ENCODE measurements at regions not wholly inside any gene's neighbourhood (a gene's known extent, or its start where the extent isn't known, plus 50 kb on each side); places are given as distances from the start of the nearest gene placed in this dataset.

- no peaks in the 10 kb centered on the region for H3K27me3 ChIP-seq (ENCODE audit: control insufficient read depth in 2 of 2, insufficient read depth in 2 of 2, low read length in 2 of 2)
- TF ChIP-seq, protein P1, sequence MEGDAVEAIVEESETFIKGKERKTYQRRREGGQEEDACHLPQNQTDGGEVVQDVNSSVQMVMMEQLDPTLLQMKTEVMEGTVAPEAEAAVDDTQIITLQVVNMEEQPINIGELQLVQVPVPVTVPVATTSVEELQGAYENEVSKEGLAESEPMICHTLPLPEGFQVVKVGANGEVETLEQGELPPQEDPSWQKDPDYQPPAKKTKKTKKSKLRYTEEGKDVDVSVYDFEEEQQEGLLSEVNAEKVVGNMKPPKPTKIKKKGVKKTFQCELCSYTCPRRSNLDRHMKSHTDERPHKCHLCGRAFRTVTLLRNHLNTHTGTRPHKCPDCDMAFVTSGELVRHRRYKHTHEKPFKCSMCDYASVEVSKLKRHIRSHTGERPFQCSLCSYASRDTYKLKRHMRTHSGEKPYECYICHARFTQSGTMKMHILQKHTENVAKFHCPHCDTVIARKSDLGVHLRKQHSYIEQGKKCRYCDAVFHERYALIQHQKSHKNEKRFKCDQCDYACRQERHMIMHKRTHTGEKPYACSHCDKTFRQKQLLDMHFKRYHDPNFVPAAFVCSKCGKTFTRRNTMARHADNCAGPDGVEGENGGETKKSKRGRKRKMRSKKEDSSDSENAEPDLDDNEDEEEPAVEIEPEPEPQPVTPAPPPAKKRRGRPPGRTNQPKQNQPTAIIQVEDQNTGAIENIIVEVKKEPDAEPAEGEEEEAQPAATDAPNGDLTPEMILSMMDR (IDR thresholded peaks at IDR 0.05) = no peak
- no peak for DNase-seq
- Mint-ChIP-seq H3K27ac (no peak overlapping the region), H3K4me1 (peaks cover 26% of the 10 kb centered on the region), H3K36me3 (peaks cover 0 to 3% of the 10 kb centered on the region in 2 donors), H3K27me3 (ENCODE audit: low read depth in 3 of 3) (peaks cover 0 to 1% (median 0%) of the 10 kb centered on the region in 3 donors), H3K9me3 (peaks cover 18 to 32% (median 26%) of the 10 kb centered on the region in 7 donors), H3K4me3 (no peak overlapping the region)
- no peak overlapping the region for H2AFZ ChIP-seq (ENCODE audit: insufficient read depth, low read depth, low read length, poor library complexity, severe bottlenecking)
- no peak overlapping the region for H3K4me2 ChIP-seq (replicated peaks; ENCODE audit: extremely low read depth, low read length, poor library complexity, severe bottlenecking)
- H3K36me3 ChIP-seq (replicated peaks in 1 of 2; ENCODE audit: control insufficient read depth in 1 of 2, insufficient read depth in 2 of 2, low read length in 2 of 2) = no peaks in the 10 kb centered on the region
- H3K79me2 ChIP-seq (ENCODE audit: insufficient read depth, low read length) = no peaks in the 10 kb centered on the region
- H3K4me1 ChIP-seq (ENCODE audit: control insufficient read depth in 1 of 2, insufficient read depth in 2 of 2, low read length in 2 of 2) = peaks cover 21 to 24% of the 10 kb centered on the region in 2 donors
- H3K4me3 ChIP-seq (replicated peaks in 1 of 3; ENCODE audit: low read depth in 2 of 3, low read length in 3 of 3) = no peak overlapping the region
- H3K9ac ChIP-seq (ENCODE audit: insufficient read depth, low read length, poor library complexity, severe bottlenecking) = no peak overlapping the region
- H3K27ac ChIP-seq (ENCODE audit: low read depth in 1 of 2, low read length in 2 of 2) = no peak overlapping the region
- intact Hi-C loops (cut with micrococcal nuclease) = no loop called here
- H3K9me3 ChIP-seq (replicated peaks in 1 of 2; ENCODE audit: control insufficient read depth in 1 of 2, insufficient read depth in 1 of 2, low read length in 2 of 2) = peaks cover 25% of the 10 kb centered on the region in 2 donors
- H4K20me1 ChIP-seq (ENCODE audit: insufficient read depth, low read length) = no peaks in the 10 kb centered on the region
Observed at GRCh38 chr12:116646901-116647300, 87.7 kb downstream of the MAP1LC3B2 start.

- H3K9ac ChIP-seq (ENCODE audit: insufficient read depth, low read length, poor library complexity, severe bottlenecking) = no peak overlapping the region
- no peak overlapping the region for H3K4me3 Mint-ChIP-seq
- no peak overlapping the region for H3K27ac ChIP-seq (ENCODE audit: low read depth in 1 of 2, low read length in 2 of 2)
- H3K4me2 ChIP-seq (replicated peaks; ENCODE audit: extremely low read depth, low read length, poor library complexity, severe bottlenecking) = no peak overlapping the region
- peaks cover 0 to 3% of the 10 kb centered on the region in 2 donors for H3K36me3 Mint-ChIP-seq
- peaks cover 11 to 21% (median 15%) of the 10 kb centered on the region in 7 donors for H3K9me3 Mint-ChIP-seq
- no peaks in the 10 kb centered on the region for H3K36me3 ChIP-seq (replicated peaks in 1 of 2; ENCODE audit: control insufficient read depth in 1 of 2, insufficient read depth in 2 of 2, low read length in 2 of 2)
- H3K79me2 ChIP-seq (ENCODE audit: insufficient read depth, low read length) = no peaks in the 10 kb centered on the region
- no peaks in the 10 kb centered on the region for H3K27me3 ChIP-seq (ENCODE audit: control insufficient read depth in 2 of 2, insufficient read depth in 2 of 2, low read length in 2 of 2)
- H3K4me1 Mint-ChIP-seq = peaks cover 30% of the 10 kb centered on the region
- H2AFZ ChIP-seq (ENCODE audit: insufficient read depth, low read depth, low read length, poor library complexity, severe bottlenecking) = no peak overlapping the region
- no peaks in the 10 kb centered on the region for H4K20me1 ChIP-seq (ENCODE audit: insufficient read depth, low read length)
- no CpG with 5 or more reads among the region's 3 CpGs for WGBS (ENCODE audit: insufficient coverage)
- no peak for DNase-seq
- peaks cover 21 to 24% of the 10 kb centered on the region in 2 donors for H3K4me1 ChIP-seq (ENCODE audit: control insufficient read depth in 1 of 2, insufficient read depth in 2 of 2, low read length in 2 of 2)
- no peak overlapping the region for H3K27ac Mint-ChIP-seq
- intact Hi-C loops (cut with micrococcal nuclease) = no loop called here
- no peaks in the 10 kb centered on the region for H3K27me3 Mint-ChIP-seq (ENCODE audit: low read depth in 3 of 3)
- TF ChIP-seq, protein P1 (IDR thresholded peaks at IDR 0.05) = no peak
- H3K4me3 ChIP-seq (replicated peaks in 1 of 3; ENCODE audit: low read depth in 2 of 3, low read length in 3 of 3) = no peak overlapping the region
- H3K9me3 ChIP-seq (replicated peaks in 1 of 2; ENCODE audit: control insufficient read depth in 1 of 2, insufficient read depth in 1 of 2, low read length in 2 of 2) = peaks cover 16 to 18% of the 10 kb centered on the region in 2 donors
Observed at GRCh38 chr12:116644806-116645205, 85.6 kb downstream of the MAP1LC3B2 start.

All from CD14-positive monocyte (primary cell).